GM21619 (cell line): ENCODE measurements at regions not wholly inside any gene's neighbourhood (a gene's known extent, or its start where the extent isn't known, plus 50 kb on each side); places are given as distances from the start of the nearest gene placed in this dataset.

Experiments used
- ATAC-seq: cut with Tn5 transposase; IDR thresholded peaks from one replicate; pipeline ENCODE4 v1.9.1; 2021; ENCODE audit not compliant: unreplicated experiment

DNA sequence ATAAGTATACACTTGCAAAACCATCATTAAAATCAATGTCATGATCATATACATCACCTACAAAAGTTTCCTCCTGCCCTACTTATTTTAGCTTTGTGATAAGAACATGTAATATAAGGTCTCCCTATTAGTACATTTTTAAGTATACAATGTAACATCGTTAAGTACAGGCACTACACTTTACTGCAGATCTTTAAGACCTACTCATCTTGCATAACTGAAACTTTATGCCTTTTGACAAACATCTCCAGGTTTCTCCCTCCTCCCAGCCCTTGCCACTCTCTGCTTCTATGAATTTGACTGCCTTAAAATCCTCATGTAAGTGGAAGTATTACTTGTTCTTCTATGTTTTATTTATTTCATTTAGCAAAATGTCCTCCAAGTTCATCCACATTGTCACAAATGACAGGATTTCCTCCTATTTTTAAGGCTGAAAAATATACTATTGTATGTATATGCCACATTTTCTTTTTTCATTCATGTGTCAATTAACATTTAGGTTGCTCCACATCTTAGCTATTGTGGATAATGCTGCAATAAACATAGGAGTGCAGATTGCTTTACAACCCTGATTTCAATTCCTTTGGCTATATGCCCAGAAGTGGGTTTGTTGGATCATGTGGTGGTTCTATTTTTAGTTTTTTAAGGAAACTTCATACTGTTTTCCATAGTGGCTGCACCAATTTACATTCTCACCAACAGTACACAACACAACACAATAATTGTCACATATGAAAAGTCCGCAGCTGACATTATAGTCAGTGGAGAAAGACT lies 471.1 kb upstream of the ANO3 start:
- no peak for ATAC-seq

DNA sequence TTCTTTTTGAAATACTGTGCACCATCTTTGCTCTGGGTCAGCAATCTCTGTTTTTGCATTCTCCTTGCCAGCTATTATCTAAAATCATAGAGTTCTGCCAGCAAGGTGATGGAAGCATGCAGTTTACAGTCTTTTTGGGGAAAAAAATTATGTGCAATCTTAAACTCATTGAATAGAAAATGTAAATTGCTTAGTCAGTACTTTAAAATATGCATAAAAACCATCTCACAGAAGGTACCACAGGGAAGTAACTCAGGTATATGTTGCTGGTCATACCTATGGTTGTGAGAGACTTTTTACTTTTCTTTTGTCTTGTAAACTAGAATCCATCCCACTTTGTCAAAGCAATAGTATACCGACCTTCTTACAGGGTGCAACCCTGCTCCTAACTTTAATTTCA lies 469.8 kb upstream of the ANO3 start:
- ATAC-seq = no peak

DNA sequence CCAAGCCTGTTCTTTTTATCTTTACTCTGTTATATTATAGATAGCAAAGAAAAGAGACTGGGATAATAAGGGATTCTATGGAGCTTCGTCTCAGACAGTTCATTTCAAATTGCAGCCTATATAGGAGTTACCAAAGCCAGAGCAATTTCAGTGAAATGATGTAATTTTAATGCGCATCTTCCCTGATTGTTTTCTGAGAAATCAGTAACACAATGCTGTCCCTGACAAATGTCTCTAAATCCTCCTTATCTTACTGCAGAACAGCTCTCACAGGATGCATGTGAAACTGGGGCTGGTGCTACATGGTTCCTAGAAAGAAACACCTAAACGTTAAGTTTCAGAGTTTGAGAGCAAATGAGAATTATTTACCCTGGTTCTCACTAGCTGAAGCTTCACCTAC lies 467.9 kb upstream of the ANO3 start:
- no peak for ATAC-seq

DNA sequence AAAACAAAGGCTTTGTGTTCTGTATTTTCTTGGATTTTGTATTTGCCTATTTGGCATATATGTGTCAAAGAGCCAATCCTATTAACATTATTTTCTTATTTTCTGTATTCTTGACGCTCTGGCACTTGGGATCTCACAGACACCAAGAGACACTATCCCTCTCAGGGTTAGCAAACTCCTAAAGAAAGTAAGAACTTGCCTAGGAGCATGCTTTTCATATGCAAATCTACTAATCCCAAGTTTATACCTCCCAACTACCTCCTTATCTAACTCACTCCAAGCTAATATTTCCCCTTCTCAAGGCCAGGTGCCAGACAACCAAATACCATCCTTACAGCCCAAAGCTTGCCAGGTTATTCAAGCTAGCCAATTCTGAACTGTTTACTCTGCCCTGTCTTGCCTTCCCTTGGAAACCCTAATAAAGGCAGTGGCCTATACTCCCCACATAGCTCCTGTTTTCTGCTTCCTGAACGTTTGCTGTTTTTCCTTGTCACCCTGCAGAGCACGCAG lies 455.4 kb upstream of the ANO3 start:
- no peak for ATAC-seq

DNA sequence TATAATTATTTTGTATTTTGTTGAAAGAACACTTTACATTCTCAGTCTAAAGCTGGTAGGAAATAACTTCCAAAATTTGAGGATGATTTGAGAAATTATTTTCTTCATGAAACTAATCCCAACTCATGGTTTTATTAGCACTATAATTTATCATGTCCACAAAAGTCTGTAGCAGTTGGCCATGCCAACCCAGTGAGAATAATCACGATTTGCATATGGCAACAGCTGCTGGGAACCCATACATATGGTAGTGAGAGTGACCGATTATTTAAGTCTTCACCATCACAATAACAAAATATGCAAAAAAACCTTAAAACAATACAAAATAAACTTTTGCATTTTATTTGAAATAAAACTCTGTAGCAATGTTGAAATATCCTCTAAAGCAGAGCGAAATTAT lies 445.9 kb upstream of the ANO3 start:
- no peak for ATAC-seq

DNA sequence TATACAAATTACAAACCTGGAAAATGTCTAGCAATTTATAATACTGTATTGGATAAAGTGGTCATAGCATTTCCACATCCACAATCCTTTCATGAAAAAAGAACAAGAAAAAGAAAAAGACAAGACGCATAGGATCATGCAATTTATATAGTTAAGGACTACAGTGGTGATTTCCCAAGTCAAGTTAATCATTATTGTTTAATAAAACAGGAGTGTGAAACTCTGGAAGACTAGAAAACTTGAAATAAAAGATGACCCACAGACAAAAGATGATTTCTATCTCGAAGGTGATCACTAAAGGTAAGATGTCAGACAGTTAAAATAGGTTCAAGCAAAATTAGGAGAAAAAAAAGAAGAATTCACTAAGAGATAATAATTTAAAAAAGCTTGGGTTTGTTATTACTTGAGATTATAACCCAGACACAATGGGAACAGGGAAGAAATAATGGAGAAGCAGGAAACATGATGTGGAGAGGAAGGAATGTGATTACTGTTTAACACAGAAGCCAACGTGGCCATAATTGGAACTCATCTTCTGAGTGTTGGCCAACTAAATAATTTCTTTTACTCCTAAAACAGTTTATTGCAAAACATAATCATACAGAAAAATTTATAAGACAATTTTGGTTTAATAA lies 441.2 kb upstream of the ANO3 start:
- ATAC-seq = no peak

DNA sequence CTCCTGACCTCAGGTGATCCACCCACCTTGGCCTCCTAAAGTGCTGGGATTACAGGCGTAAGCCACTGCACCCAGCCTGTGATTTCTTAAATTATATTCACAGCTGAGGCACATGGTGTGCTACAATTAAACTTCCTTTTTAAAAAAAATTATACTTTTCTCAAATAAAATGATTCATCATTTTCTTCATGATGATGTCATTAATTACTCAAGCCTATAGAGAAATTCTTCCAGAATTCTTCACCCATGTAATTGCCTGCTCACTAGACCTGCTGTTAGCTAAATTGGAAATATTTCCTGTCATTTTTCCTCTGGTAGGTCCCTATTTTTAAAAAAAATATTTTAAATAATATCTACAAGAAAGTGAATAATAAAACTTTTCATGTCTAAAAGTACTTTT lies 440.0 kb upstream of the ANO3 start:
- ATAC-seq = no peak

DNA sequence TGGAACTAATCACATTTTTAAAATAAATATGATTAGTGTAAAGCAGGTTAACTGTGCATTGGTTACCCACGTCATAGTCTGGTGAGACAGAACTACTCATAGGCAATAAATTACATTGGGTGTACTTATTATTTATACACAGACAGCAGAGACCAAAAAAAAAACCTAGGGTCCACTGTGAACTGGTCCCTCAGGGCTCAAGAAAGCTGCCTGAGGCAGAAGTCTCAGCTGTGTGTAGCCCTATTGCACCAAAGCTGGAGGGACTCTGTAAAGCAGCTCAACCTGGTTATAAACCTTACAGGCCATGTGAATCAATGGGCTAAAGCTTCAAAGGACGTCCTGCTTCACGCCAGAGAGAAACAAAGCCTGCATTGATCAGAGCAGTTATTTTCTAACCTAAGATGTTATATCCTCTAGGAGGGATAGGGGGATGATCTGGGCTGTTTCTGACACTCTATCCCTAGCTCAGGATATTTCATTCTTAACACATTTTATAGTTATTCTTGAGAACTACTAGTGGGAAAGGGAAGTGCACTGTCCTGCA lies 432.2 kb upstream of the ANO3 start:
- no peak for ATAC-seq

DNA sequence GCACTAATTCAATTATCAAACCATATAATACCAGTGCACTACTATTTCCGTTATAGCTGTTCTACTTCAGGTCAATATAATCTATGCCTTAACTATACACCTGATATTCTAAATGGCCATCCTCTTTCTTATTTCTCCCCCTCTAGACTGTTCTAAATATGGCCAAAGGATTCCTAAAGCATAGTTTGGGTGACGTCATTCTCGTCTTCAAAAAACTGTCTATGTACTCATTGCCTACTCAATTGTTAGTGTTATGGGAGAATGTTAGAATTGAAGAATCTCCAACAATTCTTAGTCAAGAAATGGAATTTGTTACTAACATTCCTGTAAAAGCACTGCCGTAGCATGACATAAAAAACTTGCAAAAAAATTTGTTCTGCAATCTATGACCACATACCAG lies 431.1 kb upstream of the ANO3 start:
- no peak for ATAC-seq

DNA sequence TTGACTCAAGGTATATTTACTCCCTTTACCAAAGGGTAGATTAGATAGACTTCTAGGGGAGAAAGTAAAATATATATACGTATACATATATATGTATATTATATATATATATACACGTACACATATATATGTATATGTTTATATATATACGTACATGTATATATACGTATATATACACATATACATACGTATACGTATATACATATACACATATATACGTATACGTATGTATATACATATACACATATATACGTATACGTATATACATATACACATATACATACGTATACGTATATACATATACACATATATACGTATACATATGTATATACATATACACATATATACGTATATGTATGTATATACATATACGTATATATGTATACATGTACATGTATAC lies 430.5 kb upstream of the ANO3 start:
- no peak for ATAC-seq

DNA sequence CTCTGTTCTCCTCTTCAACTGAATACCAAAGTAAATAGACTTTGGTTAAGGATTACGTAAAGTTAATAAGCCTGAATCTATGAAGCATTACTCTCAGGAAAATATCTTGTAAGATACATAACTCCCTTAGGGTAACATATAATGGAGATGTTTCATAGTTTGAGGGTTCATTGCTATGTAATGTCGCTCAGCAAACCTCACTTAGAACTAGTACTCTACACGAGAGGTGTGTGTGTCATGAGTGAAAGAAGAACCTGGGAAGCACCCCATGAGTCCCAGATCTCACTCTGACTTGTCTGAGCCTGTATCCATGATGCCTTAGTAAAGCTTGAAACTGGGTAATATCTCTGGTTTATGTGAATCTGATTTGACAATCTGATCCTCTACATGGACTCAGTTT lies 429.5 kb upstream of the ANO3 start:
- no peak for ATAC-seq

DNA sequence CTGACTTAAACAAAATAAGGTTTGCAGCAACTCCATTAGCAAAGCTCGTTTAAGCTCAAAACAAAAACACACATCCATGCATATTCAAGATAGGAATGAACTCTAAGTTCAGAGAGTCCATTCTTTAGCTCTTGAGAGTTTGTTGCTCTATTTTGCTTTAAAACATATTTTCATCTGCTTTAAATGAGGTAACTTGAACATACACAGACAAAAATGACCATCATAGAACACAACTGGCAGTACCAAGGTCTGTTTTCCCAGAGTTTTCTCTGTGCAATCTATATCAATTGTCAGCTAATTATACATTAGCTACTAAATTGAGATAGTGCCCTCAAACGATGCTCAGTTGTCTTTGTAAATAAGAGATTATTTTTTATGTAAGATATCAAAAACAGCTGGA lies 423.2 kb upstream of the ANO3 start:
- no peak for ATAC-seq

DNA sequence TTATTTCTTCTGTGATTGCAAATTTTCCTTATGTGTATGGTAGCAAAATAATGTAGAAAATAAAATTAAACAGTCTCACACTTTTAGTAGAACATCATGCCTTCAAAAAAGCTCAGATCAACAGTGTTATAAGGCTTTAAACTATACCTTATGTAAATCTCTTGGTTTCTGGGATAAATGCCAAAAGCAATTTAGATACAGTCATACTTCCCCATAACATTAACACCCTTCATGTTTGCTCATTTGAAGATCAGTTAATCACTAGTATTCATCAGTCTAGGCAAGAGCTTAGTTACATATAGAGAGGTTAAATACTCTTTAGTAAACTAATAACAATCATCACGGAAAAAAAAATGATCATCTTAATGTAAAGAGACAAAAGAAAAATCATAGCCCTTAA lies 421.8 kb upstream of the ANO3 start:
- ATAC-seq = no peak

DNA sequence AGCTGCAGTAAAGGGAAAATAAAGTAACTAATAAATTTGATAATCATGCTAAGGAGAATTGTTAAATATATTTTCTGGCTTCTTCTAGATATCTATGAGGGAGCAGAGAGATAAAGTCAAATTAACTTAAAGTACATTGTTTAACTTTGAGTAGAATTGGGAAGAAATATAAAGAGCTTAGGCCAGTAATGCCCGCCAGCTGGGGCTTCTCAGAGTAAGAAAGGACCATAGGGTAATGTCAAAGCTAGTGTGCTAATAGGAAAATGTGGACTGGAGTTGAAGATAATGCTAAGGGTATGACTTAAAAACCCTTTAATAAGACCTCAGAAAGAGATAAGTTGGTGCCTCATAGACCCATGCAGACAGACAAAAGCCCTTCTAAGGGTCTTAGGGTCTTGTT lies 411.6 kb upstream of the ANO3 start:
- ATAC-seq = no peak

DNA sequence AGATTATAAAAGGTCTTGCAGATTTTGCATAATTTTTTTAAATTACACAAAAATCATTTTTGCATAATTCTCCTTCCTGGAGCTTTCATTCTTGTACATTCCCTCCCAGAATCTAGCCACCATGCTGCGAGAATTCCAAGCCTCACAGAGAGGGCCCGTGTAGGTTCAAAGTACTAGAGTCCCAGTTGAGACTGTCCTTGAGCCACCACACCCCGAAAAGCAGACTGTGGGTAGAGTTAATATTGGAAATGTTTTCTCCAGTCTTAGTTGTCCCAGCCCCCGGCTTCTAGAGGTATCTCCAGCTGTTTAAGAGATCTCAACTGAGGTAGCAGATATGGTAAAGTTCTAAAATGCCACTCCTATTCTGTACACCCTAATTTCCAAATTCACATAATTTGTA lies 407.3 kb upstream of the ANO3 start:
- no peak for ATAC-seq

DNA sequence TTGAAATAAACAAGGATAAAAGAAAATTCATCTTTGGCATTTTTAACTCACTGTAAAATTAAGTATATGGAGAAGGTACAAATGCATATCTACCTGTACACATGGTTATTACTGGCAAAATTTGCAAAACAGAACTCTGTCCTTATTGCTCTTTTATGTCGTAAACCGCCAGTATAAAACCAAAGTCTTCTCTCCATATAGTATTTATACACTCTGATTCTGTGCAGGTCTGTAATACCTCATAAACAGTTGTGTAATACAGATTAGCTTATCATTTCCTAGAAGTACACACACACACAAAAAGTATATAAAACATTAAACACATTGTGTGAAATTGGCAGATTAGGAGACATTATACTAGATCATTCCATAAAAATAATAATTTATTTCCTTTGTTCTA lies 406.6 kb upstream of the ANO3 start:
- ATAC-seq = no peak

DNA sequence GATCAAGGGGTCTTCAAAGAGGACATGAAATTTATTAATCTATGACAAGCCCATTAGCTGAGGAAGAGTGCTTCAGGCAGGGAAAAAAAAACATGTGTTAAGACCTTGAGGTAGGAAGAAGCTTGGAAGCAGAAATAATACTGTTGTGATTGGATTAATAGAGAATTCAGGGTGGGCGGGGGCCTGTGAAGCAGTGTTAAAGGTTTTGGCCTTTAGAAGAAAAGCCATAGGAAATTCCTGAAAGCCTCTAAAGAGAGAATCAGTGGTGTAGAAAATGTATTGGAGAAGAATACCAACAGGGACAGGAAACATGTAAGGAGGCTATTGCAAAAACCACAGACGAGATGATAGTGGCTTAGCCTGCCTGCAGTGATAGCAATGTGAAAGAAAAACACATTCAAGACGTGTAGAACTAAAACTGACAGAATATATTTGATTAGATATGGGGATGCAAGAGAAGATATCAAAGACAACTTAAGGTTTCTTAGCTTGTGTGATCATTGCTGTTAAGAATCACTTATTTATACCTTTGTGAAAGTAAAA lies 404.4 kb upstream of the ANO3 start:
- no peak for ATAC-seq

DNA sequence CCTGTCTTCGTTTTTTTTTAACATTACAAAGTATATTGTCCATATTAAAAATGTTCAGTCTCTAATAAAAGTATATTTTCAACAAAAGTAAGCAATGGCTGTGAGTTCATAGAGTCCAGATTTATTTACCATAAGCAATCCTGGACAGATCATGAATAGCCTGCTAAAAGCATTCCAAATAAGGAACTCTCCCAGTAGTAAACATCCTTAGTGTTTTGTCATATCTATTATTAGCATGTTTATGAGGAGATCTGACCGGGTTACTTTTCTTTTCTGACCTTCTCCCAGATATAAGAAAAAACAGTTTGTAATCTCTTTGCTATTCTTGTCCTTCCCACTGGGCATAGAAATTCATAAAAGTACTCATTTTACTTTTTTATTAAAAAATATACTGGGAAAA lies 403.9 kb upstream of the ANO3 start:
- no peak for ATAC-seq

DNA sequence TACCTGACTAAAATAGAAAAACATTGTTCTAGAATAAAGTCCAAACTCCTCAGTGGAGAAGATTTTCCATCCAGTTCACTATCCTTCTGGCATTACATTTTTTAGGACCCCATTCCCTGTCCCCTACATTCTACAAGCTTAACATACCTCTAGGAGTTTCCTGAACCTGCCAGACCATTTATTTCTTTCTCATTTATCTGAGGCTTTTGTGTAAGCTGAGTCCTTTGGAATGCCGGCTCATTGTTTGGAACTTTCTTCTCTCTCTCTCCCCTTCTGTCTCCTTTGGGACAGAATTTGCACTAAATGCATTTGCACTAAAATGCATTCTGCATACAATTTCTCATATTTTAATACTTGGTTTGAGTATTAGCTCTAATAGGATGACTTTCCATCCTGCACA lies 393.0 kb upstream of the ANO3 start:
- no peak for ATAC-seq

DNA sequence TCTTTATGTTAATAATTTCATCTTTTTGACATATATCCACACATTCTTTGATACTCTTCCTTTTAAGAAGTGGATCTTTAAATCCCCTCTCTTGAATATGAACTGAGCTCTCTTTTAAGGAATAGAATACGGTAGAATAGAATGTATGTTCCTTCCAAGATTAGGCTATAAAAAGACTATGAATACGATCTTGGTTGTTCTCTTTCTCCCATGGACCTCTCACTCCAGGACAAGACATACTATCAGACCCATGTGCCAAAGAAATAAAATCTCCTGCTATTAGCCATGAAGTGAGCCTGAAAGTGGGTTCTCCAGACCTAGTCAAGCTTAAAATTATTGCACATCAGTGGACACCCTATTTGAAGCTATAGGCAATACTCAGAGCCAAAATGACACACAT lies 392.2 kb upstream of the ANO3 start:
- ATAC-seq = no peak

DNA sequence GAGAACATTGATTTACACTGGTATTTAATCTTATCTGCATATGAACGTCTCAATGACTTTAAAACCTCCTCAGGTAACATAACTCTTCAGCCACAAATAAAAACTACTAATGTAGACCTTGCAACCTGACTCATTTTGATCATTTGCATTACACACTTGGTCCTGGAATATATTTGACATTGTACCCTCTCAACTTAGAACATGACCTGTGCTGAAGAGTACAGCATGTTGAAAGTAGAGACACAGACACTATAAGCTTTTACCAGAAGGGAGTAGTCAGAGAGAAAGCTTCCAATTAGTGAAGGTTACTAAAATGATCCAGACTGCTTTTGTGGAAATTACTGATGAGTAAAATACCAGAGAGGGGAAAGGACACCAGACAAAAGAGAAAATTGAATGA lies 390.6 kb upstream of the ANO3 start:
- ATAC-seq = no peak

DNA sequence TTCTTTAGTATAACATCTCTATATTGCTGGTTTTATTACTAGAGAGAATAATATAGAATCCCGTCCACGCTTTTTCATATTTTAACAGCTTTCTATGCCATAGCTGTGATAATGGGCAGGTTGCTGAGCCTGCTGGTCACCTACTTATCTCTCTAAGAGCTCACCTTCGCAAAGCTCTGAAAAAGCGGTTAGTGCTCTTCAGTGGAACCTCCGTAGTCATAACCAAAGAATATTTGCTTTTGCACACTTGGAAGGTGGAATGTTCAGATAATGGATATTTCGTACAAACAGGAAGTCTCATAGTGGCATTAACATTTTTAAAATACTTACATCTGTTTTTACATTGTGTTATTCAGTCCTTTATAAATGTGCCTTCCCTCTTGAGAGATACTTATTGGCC lies 388.9 kb upstream of the ANO3 start:
- ATAC-seq = no peak
